HCT116 (cell line): ENCODE measurements at regions not wholly inside any gene's neighbourhood (a gene's known extent, or its start where the extent isn't known, plus 50 kb on each side); places are given as distances from the start of the nearest gene placed in this dataset.

Experiments used
- ATAC-seq: fragments of 200-7000 bp; cut with Tn5 transposase; 2 replicates; pipeline ENCODE4 v1.9.1; 2020; ENCODE audit warnings: mild to moderate bottlenecking, moderate library complexity
- BruUV-seq: library from RNA; stranded (reverse); fragments of 400-500 nt; replicated peaks from 2 replicates; lab custom pipeline; 2021; lab: Mats Ljungman, UMichigan
- CTCF ChIA-PET: fragments of 300-600 bp; sonication (Branson Sonifier 250); formaldehyde crosslinking; loops from one replicate; lab custom pipeline; 2021; ENCODE audit warnings: antibody characterized with exemption; lab: Charles Lee
- POLR2A ChIA-PET: fragments of 300-600, 350-600 bp; sonication (Branson Sonifier 250); formaldehyde crosslinking; loops from one replicate; lab custom pipeline; 2021; ENCODE audit warnings: antibody characterized with exemption; lab: Charles Lee
- RAD21 ChIA-PET, 2 experiments: fragments of 300-600 bp; sonication (Branson Sonifier 250); formaldehyde crosslinking; loops; one replicate each; lab custom pipeline; 2023; ENCODE audit warnings: low total read pairs in 2 of 2; ENCODE audit not compliant: uncharacterized antibody in 2 of 2, unreplicated experiment in 2 of 2, low non-redundant PET in 1 of 2; lab: Charles Lee
- DNase-seq: peaks from one replicate; pipeline ENCODE4 v3.0.0-alpha.2; 2010; ENCODE audit warnings: low read depth, low spot score
- H2AFZ ChIP-seq: fragments of 200-600 bp; shearing (Covaris generic), sonication (generic); 2 replicates; pipeline ENCODE4 v1.6.1; 2017; ENCODE audit warnings: low read depth, mixed run types, mixed read lengths, antibody characterized with exemption, low read length; ENCODE audit not compliant: poor library complexity, severe bottlenecking
- H3K27ac ChIP-seq: 2 replicates; pipeline ENCODE4 v1.5.1; 2012; ENCODE audit warnings: low read depth, low read length
- H3K27me3 ChIP-seq: fragments of 200-600 bp; sonication (generic); 2 replicates; pipeline ENCODE4 v1.6.1; 2016; ENCODE audit warnings: mixed run types, low read length, mixed read lengths; ENCODE audit not compliant: insufficient read depth
- H3K36me3 ChIP-seq, 2 experiments: fragments of 200-500 bp in 1 of 2; fragments of 200-600 bp in 1 of 2; sonication (Bioruptor generic) in 1 of 2; sonication (generic) in 1 of 2; 2 replicates each; pipeline versions ENCODE4 v1.5.1 to v1.6.1; 2014 to 2016; ENCODE audit warnings: low read length in 2 of 2, inconsistent platforms in 1 of 2, mixed read lengths in 1 of 2, mixed run types in 1 of 2; ENCODE audit not compliant: insufficient read depth in 2 of 2, control insufficient read depth in 1 of 2
- H3K4me1 ChIP-seq, 2 experiments: fragments of 200-600 bp in 1 of 2; sonication (generic) in 1 of 2; 2 replicates each; pipeline versions ENCODE4 v1.5.1 to v1.6.1; 2012 to 2017; ENCODE audit warnings: low read length in 2 of 2, inconsistent platforms in 1 of 2, mild to moderate bottlenecking in 1 of 2, mixed read lengths in 1 of 2, mixed run types in 1 of 2, moderate library complexity in 1 of 2; ENCODE audit not compliant: insufficient read depth in 2 of 2, control insufficient read depth in 1 of 2
- H3K4me2 ChIP-seq: fragments of 200-600 bp; sonication (generic); 2 replicates; pipeline ENCODE4 v1.6.1; 2017; ENCODE audit warnings: mixed run types, low read length, mixed read lengths
- H3K4me3 ChIP-seq, 2 experiments: fragments of 200-600 bp in 1 of 2; sonication (generic) in 1 of 2; replicated peaks in 1 of 2; 2 replicates each; pipeline ENCODE4 v1.5.1; 2011 to 2016; ENCODE audit warnings: low read length in 2 of 2, control low read depth in 1 of 2, low read depth in 1 of 2, mild to moderate bottlenecking in 1 of 2, mixed read lengths in 1 of 2, mixed run types in 1 of 2
- H3K79me2 ChIP-seq: fragments of 200-600 bp; sonication (generic); 2 replicates; pipeline ENCODE4 v1.6.1; 2017; ENCODE audit warnings: mild to moderate bottlenecking, mixed run types, low read length, moderate library complexity, mixed read lengths; ENCODE audit not compliant: insufficient read depth
- H3K9ac ChIP-seq: fragments of 200-600 bp; sonication (generic); 2 replicates; pipeline ENCODE4 v1.6.1; 2016; ENCODE audit warnings: low read length, mixed read lengths
- H3K9me2 ChIP-seq: fragments of 200-600 bp; sonication (generic), shearing (Covaris generic); 2 replicates; pipeline ENCODE4 v1.6.1; 2017; ENCODE audit warnings: mixed run types, mild to moderate bottlenecking, moderate library complexity; ENCODE audit not compliant: insufficient read depth
- H3K9me3 ChIP-seq, 2 experiments: fragments of 200-500 bp in 1 of 2; fragments of 200-600 bp in 1 of 2; sonication (Bioruptor generic) in 1 of 2; sonication (generic) in 1 of 2; 2 replicates each; pipeline ENCODE4 v1.6.1; 2014 to 2017; ENCODE audit warnings: low read length in 2 of 2, mixed read lengths in 2 of 2, inconsistent platforms in 1 of 2, low read depth in 1 of 2, mild to moderate bottlenecking in 1 of 2, mixed run types in 1 of 2, moderate library complexity in 1 of 2; ENCODE audit not compliant: control insufficient read depth in 1 of 2, insufficient read depth in 1 of 2
- H4K20me1 ChIP-seq: fragments of 200-600 bp; sonication (generic), shearing (Covaris generic); 2 replicates; pipeline ENCODE4 v1.6.1; 2017; ENCODE audit warnings: mixed run types, mild to moderate bottlenecking, moderate library complexity; ENCODE audit not compliant: insufficient read depth
- ATF3 ChIP-seq: IDR thresholded peaks from 2 replicates; pipeline ENCODE4 v1.6.1; 2012
- CBX3 ChIP-seq: IDR thresholded peaks from 2 replicates; pipeline ENCODE4 v1.6.1; 2012; ENCODE audit warnings: low read depth
- EGR1 ChIP-seq: IDR thresholded peaks from 2 replicates; pipeline ENCODE4 v1.6.1; 2012; ENCODE audit warnings: low read depth
- ELF1 ChIP-seq: IDR thresholded peaks from 2 replicates; pipeline ENCODE4 v1.6.1; 2012; ENCODE audit warnings: low read depth, borderline replicate concordance
- EZH2phosphoT487 ChIP-seq: fragments of 200-600 bp; IDR thresholded peaks from 2 replicates; pipeline ENCODE4 v1.6.1; 2018; ENCODE audit warnings: antibody characterized with exemption, borderline replicate concordance
- FOSL1 ChIP-seq: IDR thresholded peaks from 2 replicates; pipeline ENCODE4 v1.6.1; 2012; ENCODE audit warnings: low read depth
- POLR2AphosphoS5 ChIP-seq: IDR thresholded peaks from 2 replicates; pipeline ENCODE4 v1.6.1; 2011; ENCODE audit warnings: mild to moderate bottlenecking, low read depth, low read length, moderate library complexity
- RAD21 ChIP-seq: IDR thresholded peaks from 2 replicates; pipeline ENCODE4 v1.6.1; 2012; ENCODE audit warnings: low read depth, mild to moderate bottlenecking
- SP1 ChIP-seq: IDR thresholded peaks from 2 replicates; pipeline ENCODE4 v1.6.1; 2012; ENCODE audit warnings: low read depth
- SRF ChIP-seq: IDR thresholded peaks from 2 replicates; pipeline ENCODE4 v1.6.1; 2012; ENCODE audit warnings: low read depth
- TCF7L2 ChIP-seq: IDR thresholded peaks from 2 replicates; pipeline ENCODE4 v1.7.0; 2011; ENCODE audit warnings: borderline replicate concordance, inconsistent platforms; ENCODE audit not compliant: insufficient read depth, insufficient read length; ENCODE audit errors: extremely low read depth
- YY1 ChIP-seq: IDR thresholded peaks from 2 replicates; pipeline ENCODE4 v1.6.1; 2011; ENCODE audit warnings: low read length, low read depth, moderate library complexity, mild to moderate bottlenecking; ENCODE audit not compliant: insufficient replicate concordance; ENCODE audit errors: extremely low read depth
- ZNF274 ChIP-seq: fragments of 200-500 bp; sonication (Bioruptor generic); IDR thresholded peaks from 2 replicates; pipeline ENCODE4 v1.6.1; 2014; ENCODE audit warnings: mild to moderate bottlenecking, low read depth, low read length, inconsistent platforms
- intact Hi-C: fragments of 100-400 bp; cut with micrococcal nuclease; formaldehyde crosslinking; loops from 2 replicates; pipeline ENCODE4 v1.10.0; 2022
- TF ChIP-seq, protein P1 (sequence below): IDR thresholded peaks from 2 replicates; pipeline ENCODE4 v1.6.1; 2011; ENCODE audit warnings: mild to moderate bottlenecking, low read length, moderate library complexity; ENCODE audit not compliant: insufficient replicate concordance; ENCODE audit errors: extremely low read depth
- TF ChIP-seq, protein P2 (sequence below), 3 experiments: fragments of 200-600 bp in 1 of 3; sonication (generic) in 1 of 3; IDR thresholded peaks in 2 of 3; conservative IDR thresholded peaks in 1 of 3; 2 replicates each; pipeline ENCODE4 v1.5.1; 2012 to 2017; ENCODE audit warnings: low read depth in 2 of 3, low read length in 2 of 3, antibody characterized with exemption in 1 of 3, borderline replicate concordance in 1 of 3, control low read depth in 1 of 3, mild to moderate bottlenecking in 1 of 3, mixed read lengths in 1 of 3, mixed run types in 1 of 3, moderate library complexity in 1 of 3; ENCODE audit not compliant: insufficient read depth in 1 of 3

DNA sequence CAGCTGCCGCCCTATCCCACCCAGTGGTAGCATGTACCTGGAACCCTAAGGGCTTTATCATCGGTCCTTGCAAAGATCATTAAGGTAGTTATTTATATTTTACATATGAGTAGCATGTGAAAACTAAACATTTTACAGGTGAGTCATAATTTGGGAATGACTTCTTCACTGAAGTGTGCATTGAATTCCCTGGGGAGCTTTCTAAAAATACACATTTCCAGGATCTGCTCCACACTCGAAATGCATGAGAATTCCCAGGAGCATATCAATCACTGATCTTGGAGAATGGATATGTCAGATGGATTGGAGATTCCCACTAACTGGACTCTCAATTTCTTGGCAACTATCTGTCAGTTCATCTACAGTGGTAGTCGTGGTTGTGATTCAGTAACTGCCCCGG is 717.5 kb downstream of the IRX1 start:
- DNase-seq (no peak), ATAC-seq (no peak)
- ChIA-PET RAD21 (no interaction called here), CTCF (no interaction called here), POLR2A (no interaction called here)
- BruUV-seq, result no TSS peak
- no peak overlapping the region for H2AFZ ChIP-seq
- H3K4me1 ChIP-seq, result no peaks in the 10 kb centered on the region
- H3K9me3 ChIP-seq, result peaks cover 13 to 55% of the 10 kb centered on the region in 2 experiments; a peak in 2 of 4 replicates
- no peaks in the 10 kb centered on the region for H3K9me2 ChIP-seq
- H3K27ac ChIP-seq, result no peak overlapping the region
- H3K36me3 ChIP-seq, result no peaks in the 10 kb centered on the region
- H3K79me2 ChIP-seq, result no peaks in the 10 kb centered on the region
- no peaks in the 10 kb centered on the region for H3K27me3 ChIP-seq
- no peak overlapping the region for H3K4me2 ChIP-seq
- intact Hi-C loops, result no loop called here
- H3K9ac ChIP-seq, result no peak overlapping the region
- no peaks in the 10 kb centered on the region for H4K20me1 ChIP-seq
- no peak overlapping the region for H3K4me3 ChIP-seq
- TF ChIP-seq, protein P1, sequence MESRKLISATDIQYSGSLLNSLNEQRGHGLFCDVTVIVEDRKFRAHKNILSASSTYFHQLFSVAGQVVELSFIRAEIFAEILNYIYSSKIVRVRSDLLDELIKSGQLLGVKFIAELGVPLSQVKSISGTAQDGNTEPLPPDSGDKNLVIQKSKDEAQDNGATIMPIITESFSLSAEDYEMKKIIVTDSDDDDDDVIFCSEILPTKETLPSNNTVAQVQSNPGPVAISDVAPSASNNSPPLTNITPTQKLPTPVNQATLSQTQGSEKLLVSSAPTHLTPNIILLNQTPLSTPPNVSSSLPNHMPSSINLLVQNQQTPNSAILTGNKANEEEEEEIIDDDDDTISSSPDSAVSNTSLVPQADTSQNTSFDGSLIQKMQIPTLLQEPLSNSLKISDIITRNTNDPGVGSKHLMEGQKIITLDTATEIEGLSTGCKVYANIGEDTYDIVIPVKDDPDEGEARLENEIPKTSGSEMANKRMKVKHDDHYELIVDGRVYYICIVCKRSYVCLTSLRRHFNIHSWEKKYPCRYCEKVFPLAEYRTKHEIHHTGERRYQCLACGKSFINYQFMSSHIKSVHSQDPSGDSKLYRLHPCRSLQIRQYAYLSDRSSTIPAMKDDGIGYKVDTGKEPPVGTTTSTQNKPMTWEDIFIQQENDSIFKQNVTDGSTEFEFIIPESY, result no peak
- no peak for TF ChIP-seq YY1
- no peak for TF ChIP-seq EZH2phosphoT487
- TF ChIP-seq CBX3, result no peak
- TF ChIP-seq RAD21, result no peak
- TF ChIP-seq, protein P2, sequence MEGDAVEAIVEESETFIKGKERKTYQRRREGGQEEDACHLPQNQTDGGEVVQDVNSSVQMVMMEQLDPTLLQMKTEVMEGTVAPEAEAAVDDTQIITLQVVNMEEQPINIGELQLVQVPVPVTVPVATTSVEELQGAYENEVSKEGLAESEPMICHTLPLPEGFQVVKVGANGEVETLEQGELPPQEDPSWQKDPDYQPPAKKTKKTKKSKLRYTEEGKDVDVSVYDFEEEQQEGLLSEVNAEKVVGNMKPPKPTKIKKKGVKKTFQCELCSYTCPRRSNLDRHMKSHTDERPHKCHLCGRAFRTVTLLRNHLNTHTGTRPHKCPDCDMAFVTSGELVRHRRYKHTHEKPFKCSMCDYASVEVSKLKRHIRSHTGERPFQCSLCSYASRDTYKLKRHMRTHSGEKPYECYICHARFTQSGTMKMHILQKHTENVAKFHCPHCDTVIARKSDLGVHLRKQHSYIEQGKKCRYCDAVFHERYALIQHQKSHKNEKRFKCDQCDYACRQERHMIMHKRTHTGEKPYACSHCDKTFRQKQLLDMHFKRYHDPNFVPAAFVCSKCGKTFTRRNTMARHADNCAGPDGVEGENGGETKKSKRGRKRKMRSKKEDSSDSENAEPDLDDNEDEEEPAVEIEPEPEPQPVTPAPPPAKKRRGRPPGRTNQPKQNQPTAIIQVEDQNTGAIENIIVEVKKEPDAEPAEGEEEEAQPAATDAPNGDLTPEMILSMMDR (IDR thresholded peaks at IDR 0.05 in 2 of 3, conservative IDR thresholded peaks at IDR 0.05 in 1 of 3; ENCODE audit: borderline replicate concordance in 1 of 3, insufficient read depth in 1 of 3, low read depth in 2 of 3, low read length in 2 of 3), result no peak
- no peak for TF ChIP-seq SRF
- no peak for TF ChIP-seq ELF1
- TF ChIP-seq POLR2AphosphoS5, result no peak
- TF ChIP-seq TCF7L2, result no peak
- TF ChIP-seq ATF3, result no peak
- no peak for TF ChIP-seq SP1
- TF ChIP-seq FOSL1, result no peak
- no peak for TF ChIP-seq ZNF274
- TF ChIP-seq EGR1, result no peak
